Epithelial cell of esophagus (primary cell): ENCODE measurements at regions not wholly inside any gene's neighbourhood (a gene's known extent, or its start where the extent isn't known, plus 50 kb on each side); places are given as distances from the start of the nearest gene placed in this dataset.
"Not testable (repeated sequence)": the region's sequence is repeated elsewhere in the genome, so short reads cannot be mapped to it uniquely, and the experiment has no call there.

Experiments
- DNase-seq: peaks from one replicate; pipeline ENCODE4 v3.0.0; 2010; ENCODE audit warnings: low read depth
- H3K4me3 ChIP-seq: 2 replicates; pipeline ENCODE4 v1.5.1; 2011; ENCODE audit warnings: mild to moderate bottlenecking, low read length, control low read depth
- TF ChIP-seq, protein P1 (sequence below): IDR thresholded peaks from 2 replicates; pipeline ENCODE4 v1.5.1; 2011; ENCODE audit warnings: low read depth, mild to moderate bottlenecking, low read length, control low read depth, inconsistent platforms; ENCODE audit not compliant: insufficient read depth; ENCODE audit errors: missing control alignments

DNA sequence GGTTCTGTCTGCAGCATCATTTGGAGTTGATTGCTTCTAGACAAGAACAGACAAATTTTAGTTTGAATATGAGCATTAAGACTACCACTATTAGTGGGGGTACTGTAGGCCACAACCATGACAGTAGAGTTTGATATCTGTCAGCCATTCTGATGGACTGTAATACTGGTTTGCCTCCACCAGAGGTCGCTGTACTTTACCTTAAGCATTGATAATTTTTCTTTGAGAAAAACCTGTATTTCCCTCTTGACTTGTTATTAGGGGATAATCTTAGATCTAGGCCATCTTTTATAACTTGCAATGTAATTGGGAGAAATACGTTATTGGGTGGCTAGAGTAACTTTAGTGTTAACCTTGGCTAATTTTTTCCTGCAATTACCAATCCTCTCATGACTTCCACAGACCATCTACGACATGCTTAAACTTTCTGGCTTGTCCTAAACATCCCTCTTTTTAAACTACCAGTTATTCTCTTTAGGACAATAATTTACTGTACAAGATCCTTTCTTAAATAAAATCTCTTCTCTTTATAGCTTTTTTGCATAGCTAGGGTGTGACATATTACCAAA lies 562.4 kb downstream of the MAGEB5 start:
- DNase-seq, result no peak
- no peak overlapping the region for H3K4me3 ChIP-seq
- TF ChIP-seq, protein P1, sequence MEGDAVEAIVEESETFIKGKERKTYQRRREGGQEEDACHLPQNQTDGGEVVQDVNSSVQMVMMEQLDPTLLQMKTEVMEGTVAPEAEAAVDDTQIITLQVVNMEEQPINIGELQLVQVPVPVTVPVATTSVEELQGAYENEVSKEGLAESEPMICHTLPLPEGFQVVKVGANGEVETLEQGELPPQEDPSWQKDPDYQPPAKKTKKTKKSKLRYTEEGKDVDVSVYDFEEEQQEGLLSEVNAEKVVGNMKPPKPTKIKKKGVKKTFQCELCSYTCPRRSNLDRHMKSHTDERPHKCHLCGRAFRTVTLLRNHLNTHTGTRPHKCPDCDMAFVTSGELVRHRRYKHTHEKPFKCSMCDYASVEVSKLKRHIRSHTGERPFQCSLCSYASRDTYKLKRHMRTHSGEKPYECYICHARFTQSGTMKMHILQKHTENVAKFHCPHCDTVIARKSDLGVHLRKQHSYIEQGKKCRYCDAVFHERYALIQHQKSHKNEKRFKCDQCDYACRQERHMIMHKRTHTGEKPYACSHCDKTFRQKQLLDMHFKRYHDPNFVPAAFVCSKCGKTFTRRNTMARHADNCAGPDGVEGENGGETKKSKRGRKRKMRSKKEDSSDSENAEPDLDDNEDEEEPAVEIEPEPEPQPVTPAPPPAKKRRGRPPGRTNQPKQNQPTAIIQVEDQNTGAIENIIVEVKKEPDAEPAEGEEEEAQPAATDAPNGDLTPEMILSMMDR, result no peak

DNA sequence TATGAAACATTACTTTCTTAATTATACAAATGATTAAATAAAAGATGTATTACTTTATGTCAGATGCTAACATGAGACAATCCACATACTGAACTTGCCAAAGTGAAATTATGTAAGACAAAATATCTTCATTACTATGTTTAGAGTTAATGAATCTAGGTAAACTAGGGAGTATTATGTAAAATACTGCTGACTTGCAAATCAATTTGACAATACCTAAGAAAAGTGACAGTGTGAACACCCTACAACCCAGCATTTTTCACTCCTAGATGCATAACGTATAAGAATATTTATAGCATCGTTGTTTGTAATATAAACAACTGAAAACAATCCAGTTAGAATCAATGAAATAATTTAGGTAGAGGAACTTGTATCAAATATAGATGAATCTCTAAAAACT lies 546.3 kb downstream of the MAGEB5 start:
- DNase-seq, result no peak
- no peak overlapping the region for H3K4me3 ChIP-seq
- TF ChIP-seq, protein P1, result no peak

DNA sequence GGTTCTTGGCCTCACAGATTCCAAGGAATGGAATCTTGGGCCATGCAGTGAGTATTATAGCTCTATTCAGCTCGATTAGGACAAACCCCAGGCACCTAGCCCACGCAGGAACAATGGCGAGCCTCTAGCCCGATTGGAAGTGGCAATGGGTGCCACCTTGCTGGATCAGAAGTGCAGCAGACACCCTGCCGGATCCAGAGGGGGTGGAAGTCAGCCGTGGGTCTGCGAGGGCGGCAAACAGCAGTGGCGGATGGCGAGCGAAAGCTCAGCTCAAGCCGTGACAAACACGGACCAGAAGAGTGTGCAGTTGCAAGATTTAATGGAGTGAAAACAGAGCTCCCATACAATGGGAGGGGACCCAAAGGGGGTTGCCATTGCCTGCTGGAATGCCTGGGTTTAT lies 539.8 kb downstream of the MAGEB5 start:
- not testable (repeated sequence) for DNase-seq, H3K4me3 ChIP-seq

DNA sequence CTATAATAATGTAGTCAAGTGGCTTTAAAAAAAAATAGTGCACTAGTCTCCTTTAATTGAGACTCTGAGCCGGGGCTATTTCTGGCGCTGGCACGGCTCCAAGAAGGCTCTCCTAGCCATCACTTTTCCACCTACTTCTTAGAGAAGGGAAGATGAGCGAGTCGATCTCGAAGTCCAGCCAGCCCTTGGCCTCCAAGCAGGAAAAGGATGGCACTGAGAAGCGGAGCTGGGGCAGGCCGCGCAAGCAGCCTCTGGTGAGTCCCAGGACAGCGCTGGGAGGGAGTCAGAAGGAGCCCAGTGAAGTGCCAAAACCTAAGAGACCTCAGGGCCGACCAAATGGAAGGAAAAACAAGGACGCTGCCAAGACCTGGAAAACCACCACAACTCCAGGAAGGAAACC lies 531.9 kb downstream of the MAGEB5 start:
- DNase-seq, result no peak
- no peak overlapping the region for H3K4me3 ChIP-seq
- TF ChIP-seq, protein P1, result no peak

DNA sequence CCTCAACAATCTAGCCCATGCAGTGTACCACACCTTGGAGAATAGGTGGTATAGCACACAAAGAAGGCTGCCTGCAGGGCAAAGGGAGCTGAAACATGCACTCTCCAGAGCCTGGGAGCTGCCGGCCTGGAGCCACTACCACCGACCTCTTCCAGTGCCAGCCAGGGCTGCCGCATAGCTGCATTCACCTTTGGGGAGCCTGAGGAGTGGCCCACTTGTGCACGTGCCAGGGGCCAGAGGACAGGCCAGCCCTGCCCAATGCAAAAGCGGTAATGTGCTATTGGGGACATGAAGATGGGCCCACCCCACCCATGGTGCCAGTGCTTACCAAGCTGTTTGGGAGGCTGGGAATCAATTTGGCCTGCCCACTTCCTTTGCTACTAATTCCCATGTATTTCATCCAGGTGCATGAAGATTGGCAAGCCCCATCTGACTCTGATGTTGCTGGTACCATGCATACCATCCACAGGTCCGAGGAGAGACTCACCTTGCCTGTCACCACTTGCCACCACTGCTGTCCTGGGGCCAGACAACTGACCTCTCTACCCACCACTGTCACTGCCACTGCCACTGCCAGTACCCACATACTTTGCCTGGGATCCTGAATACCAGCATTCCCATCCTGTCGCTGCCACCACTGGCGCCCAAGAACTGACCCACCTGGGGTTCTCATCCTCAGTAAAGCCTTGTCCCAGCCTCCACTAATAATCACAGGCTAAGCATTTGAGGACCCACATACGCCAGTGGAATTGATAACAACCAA lies 506.9 kb downstream of the MAGEB5 start:
- DNase-seq, result no peak
- no peak overlapping the region for H3K4me3 ChIP-seq
- TF ChIP-seq, protein P1, result no peak

DNA sequence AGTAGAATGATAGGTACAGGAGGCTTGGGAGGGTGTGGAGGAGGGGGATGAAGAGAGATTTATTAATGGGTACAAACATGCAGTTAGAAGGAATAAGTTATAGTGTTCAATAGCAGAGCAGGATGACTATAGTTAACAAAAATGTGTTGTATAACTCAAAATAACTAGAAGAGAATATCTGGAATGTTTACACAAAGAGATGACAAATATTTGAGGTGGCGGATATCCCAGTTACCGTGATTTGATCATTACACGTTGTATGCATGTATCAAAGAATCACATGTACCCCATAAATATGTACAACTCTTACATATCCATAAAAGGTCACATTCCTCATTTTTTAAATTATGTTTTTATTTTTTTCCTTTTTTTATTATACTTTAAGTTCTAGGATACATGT lies 456.6 kb downstream of the MAGEB5 start:
- TF ChIP-seq, protein P1, result no peak
- no peak overlapping the region for H3K4me3 ChIP-seq
- no peak for DNase-seq

DNA sequence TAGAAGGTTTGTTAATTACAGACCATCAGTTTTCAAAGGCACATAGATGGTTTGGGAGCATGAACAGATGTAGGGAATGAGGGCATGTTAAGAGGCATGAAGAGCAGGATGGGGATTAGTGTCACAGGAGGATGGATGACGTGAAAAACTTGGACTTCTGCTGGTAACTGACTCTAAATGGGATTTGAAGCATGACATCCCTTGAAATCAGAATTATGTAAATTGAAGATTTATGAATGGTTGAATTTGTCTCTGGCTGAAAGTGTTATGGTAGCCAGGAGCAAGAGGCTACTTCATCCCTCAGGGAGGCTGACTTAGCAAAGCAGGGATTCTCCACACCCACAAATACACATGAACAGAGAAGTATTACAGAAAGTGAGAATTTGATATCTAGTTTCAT lies 454.6 kb downstream of the MAGEB5 start:
- H3K4me3 ChIP-seq, result no peak overlapping the region
- TF ChIP-seq, protein P1, result no peak
- no peak for DNase-seq
